ENCODE measurements at regions not wholly inside any gene's neighbourhood (a gene's known extent, or its start where the extent isn't known, plus 50 kb on each side); places are given as distances from the start of the nearest gene placed in this dataset.

DNA sequence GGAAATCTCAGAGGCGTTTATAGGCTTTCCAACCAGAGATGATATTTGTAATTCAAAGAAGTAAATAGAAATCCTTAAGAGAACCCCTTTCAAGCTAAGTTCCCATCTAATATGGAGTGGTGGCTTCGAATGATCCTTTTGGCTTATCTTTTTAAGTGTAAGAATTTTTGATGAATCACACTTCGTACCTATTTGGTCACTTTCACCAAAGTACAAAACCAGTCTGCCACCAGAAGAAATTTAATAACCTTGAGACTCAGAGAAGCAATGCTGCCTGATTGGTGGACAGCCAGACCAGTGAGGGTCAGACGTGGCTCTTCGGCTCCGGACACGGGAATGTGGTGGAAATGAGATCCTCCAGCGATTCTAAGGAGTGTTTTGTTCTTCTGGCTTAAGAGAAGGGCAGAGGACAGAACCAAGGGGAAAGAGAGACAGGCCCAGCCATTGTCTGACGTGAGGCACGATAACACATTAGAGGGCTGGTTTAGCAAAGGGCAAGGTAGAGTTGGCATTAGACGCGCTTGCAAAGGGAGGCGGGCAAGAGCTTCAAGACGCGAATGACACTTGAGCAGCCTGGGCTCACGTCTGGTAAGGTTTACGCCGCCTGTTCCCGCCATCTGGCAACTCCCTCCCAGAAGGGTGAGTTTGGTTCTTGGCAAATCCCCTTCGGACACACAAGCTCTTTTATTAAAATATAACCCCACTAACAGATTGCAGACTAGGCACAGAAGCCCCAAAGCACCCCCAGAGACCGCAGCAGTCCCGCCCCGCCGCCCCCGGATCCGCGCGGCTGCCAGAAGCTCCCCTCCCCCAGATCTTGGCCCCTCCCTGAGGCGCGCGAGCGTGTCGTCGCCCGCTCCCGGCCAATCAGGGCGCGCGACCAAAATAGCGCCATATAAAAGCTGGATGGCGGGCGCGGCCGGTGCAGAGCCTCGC is 50.0 kb upstream of the EZR start:
- ATAC-seq, result peak; percentile 88
- peak overlapping the region; percentile 36 to 39 for H3K4me3 ChIP-seq
- TF ChIP-seq, protein P1, sequence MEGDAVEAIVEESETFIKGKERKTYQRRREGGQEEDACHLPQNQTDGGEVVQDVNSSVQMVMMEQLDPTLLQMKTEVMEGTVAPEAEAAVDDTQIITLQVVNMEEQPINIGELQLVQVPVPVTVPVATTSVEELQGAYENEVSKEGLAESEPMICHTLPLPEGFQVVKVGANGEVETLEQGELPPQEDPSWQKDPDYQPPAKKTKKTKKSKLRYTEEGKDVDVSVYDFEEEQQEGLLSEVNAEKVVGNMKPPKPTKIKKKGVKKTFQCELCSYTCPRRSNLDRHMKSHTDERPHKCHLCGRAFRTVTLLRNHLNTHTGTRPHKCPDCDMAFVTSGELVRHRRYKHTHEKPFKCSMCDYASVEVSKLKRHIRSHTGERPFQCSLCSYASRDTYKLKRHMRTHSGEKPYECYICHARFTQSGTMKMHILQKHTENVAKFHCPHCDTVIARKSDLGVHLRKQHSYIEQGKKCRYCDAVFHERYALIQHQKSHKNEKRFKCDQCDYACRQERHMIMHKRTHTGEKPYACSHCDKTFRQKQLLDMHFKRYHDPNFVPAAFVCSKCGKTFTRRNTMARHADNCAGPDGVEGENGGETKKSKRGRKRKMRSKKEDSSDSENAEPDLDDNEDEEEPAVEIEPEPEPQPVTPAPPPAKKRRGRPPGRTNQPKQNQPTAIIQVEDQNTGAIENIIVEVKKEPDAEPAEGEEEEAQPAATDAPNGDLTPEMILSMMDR (IDR thresholded peaks at IDR 0.05), result no peak
- H3K4me1 ChIP-seq, result peaks cover 0 to 24% of the 10 kb centered on the region in 2 donors
- intact Hi-C loops (cut with DNase I), result no loop called here
- peak overlapping the region; percentile 93 to 94 for H3K27ac ChIP-seq
- H3K9me3 ChIP-seq, result no peaks in the 10 kb centered on the region
- DNase-seq, result peak in 2 of 4 donors; percentile 77 to 92
- H3K36me3 ChIP-seq, result no peaks in the 10 kb centered on the region
- H3K27me3 ChIP-seq, result no peaks in the 10 kb centered on the region

Data from left lung (tissue), 4 donors.